HFF-Myc (cell line): ENCODE measurements at regions not wholly inside any gene's neighbourhood (a gene's known extent, or its start where the extent isn't known, plus 50 kb on each side); places are given as distances from the start of the nearest gene placed in this dataset.
"Not testable (repeated sequence)": the region's sequence is repeated elsewhere in the genome, so short reads cannot be mapped to it uniquely, and the experiment has no call there.

Experiments used
- DNase-seq: peaks from one replicate; pipeline ENCODE4 v3.0.0-alpha.2; 2011; ENCODE audit warnings: low read depth; ENCODE audit errors: extremely low read depth
- H3K4me3 ChIP-seq: replicated peaks from 2 replicates; pipeline ENCODE4 v1.5.1; 2011; ENCODE audit warnings: low read depth, mild to moderate bottlenecking, control low read depth, low read length
- CTCF ChIP-seq: IDR thresholded peaks from 2 replicates; pipeline ENCODE4 v1.5.1; 2012; ENCODE audit warnings: mild to moderate bottlenecking, low read depth, low read length, control low read depth; ENCODE audit errors: missing control alignments

- H3K4me3 ChIP-seq: no peak overlapping the region
- no peak for TF ChIP-seq CTCF
- no peak for DNase-seq
Observed at GRCh38 chr15:26128611-26129140, 265.5 kb upstream of the ATP10A start.

- no peak for TF ChIP-seq CTCF
- no peak overlapping the region for H3K4me3 ChIP-seq
- DNase-seq: no peak
Observed at GRCh38 chr15:26126819-26127387, 263.8 kb upstream of the ATP10A start.

- H3K4me3 ChIP-seq: no peak overlapping the region
- TF ChIP-seq CTCF: no peak
- DNase-seq: no peak
Observed at GRCh38 chr15:26126070-26126469, 262.9 kb upstream of the ATP10A start.

GRCh38 chr15:26125664-26126063 is 262.5 kb upstream of the ATP10A start:
- no peak for DNase-seq
- no peak for TF ChIP-seq CTCF
- H3K4me3 ChIP-seq: no peak overlapping the region

GRCh38 chr15:26119322-26119721 is 256.2 kb upstream of the ATP10A start:
- no peak for DNase-seq
- no peak overlapping the region for H3K4me3 ChIP-seq
- no peak for TF ChIP-seq CTCF

GRCh38 chr15:26115229-26115943 is 252.3 kb upstream of the ATP10A start:
- no peak for TF ChIP-seq CTCF
- no peak overlapping the region for H3K4me3 ChIP-seq
- DNase-seq: no peak

GRCh38 chr15:26114128-26114527 is 251.0 kb upstream of the ATP10A start:
- DNase-seq, H3K4me3 ChIP-seq: not testable (repeated sequence)
